Gastroesophageal sphincter (tissue), 4 donors: ENCODE measurements at regions not wholly inside any gene's neighbourhood (a gene's known extent, or its start where the extent isn't known, plus 50 kb on each side); places are given as distances from the start of the nearest gene placed in this dataset.

Source experiments
- ATAC-seq: fragments of 150-250 bp; one replicate; pipeline ENCODE4 v1.9.1; 2016; ENCODE audit warnings: mild to moderate bottlenecking, moderate library complexity
- H3K27ac ChIP-seq, 4 donors: fragments of 200-600 bp; sonication (generic) in 3 of 4; 1 replicate in 3 of 4; 2 replicates in 1 of 4; pipeline ENCODE4 v1.5.1; 2016 to 2019
- H3K27me3 ChIP-seq: fragments of 200-600 bp; sonication (generic); one replicate; pipeline ENCODE4 v1.5.1; 2019
- H3K36me3 ChIP-seq, 2 donors: fragments of 200-600 bp; sonication (generic); one replicate each; pipeline ENCODE4 v1.5.1; 2019; ENCODE audit warnings: control low read depth in 1 of 2
- H3K4me1 ChIP-seq, 3 donors: fragments of 200-600 bp; sonication (generic); 1 replicate in 2 of 3; 2 replicates in 1 of 3; pipeline ENCODE4 v1.5.1; 2016 to 2019; ENCODE audit warnings: control low read depth in 2 of 3
- H3K4me3 ChIP-seq, 2 donors: fragments of 200-600 bp; sonication (generic); one replicate each; pipeline ENCODE4 v1.5.1; 2019; ENCODE audit warnings: mild to moderate bottlenecking in 1 of 2, moderate library complexity in 1 of 2
- H3K9me3 ChIP-seq, 3 donors: fragments of 200-600 bp; sonication (generic); one replicate each; pipeline ENCODE4 v1.5.1; 2017 to 2019; ENCODE audit warnings: control low read depth in 2 of 3
- EP300 ChIP-seq: sonication (generic); formaldehyde crosslinking; IDR thresholded peaks from one replicate; pipeline ENCODE4 v1.6.1; 2017; ENCODE audit warnings: antibody characterized with exemption, mild to moderate bottlenecking
- POLR2A ChIP-seq, 2 donors: fragments of 450-650 bp; IDR thresholded peaks; one replicate each; pipeline ENCODE4 v1.6.1; 2017; ENCODE audit warnings: antibody characterized with exemption in 2 of 2, mild to moderate bottlenecking in 2 of 2, moderate library complexity in 1 of 2
- POLR2AphosphoS5 ChIP-seq: sonication (generic); formaldehyde crosslinking; IDR thresholded peaks from one replicate; pipeline ENCODE4 v1.6.1; 2017; ENCODE audit warnings: antibody characterized with exemption
- WGBS, 2 donors: methylation state at CpG; one replicate each; pipeline ENCODE4 v1.1.5; 2018; ENCODE audit warnings: low coverage in 1 of 2; 5-methylcytosine and 5-hydroxymethylcytosine counted together
- TF ChIP-seq, protein P1 (sequence below), 4 experiments: fragments of 200-600 bp in 2 of 4; fragments of 450-650 bp in 2 of 4; sonication (generic) in 1 of 4; IDR thresholded peaks; one replicate each; pipeline ENCODE4 v1.5.1; 2017 to 2019; ENCODE audit warnings: antibody characterized with exemption in 4 of 4, mild to moderate bottlenecking in 2 of 4, moderate library complexity in 2 of 4

GRCh38 chr14:87430214-87430613, 562.8 kb downstream of the GALC start:
- 20 to 42% methylated on average over 7 of the region's 7 CpGs for WGBS, 2 donors
- Histone ChIP-seq H3K36me3 (no peaks in the 10 kb centered on the region), H3K27me3 (no peaks in the 10 kb centered on the region), H3K4me1 (no peaks in the 10 kb centered on the region), H3K9me3 (no peaks in the 10 kb centered on the region), H3K27ac (no peak overlapping the region), H3K4me3 (no peak overlapping the region)
- TF ChIP-seq POLR2AphosphoS5: no peak
- ATAC-seq: no peak

DNA sequence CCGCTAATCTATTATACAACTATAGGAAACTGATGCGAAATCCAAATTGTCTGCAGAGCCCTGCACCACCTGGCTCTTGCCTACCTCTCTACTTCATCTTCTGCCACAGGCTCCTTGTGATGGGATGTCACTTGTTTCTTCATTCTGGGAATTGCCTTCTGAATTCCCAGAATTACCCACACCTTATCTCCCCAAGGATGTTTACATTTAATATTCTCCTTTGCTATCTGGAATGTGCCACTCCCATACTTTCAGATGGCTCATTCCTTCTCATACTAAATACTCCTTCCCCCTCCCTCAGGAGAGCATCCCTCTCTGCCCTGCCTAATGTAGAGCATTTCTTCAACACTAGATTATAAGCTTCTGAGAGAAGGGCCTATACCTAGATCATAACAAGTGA, 573.1 kb downstream of the GALC start:
- H3K27ac ChIP-seq: no peak overlapping the region
- WGBS, 2 donors: 89 to 90% methylated on average over 2 of the region's 2 CpGs
- no peak for TF ChIP-seq POLR2AphosphoS5
- no peak for ATAC-seq
- H3K27me3 ChIP-seq: no peaks in the 10 kb centered on the region
- H3K9me3 ChIP-seq: peaks cover 0 to 21% (median 0%) of the 10 kb centered on the region in 3 donors
- no peaks in the 10 kb centered on the region for H3K36me3 ChIP-seq
- H3K4me1 ChIP-seq: no peaks in the 10 kb centered on the region
- H3K4me3 ChIP-seq: no peak overlapping the region

DNA sequence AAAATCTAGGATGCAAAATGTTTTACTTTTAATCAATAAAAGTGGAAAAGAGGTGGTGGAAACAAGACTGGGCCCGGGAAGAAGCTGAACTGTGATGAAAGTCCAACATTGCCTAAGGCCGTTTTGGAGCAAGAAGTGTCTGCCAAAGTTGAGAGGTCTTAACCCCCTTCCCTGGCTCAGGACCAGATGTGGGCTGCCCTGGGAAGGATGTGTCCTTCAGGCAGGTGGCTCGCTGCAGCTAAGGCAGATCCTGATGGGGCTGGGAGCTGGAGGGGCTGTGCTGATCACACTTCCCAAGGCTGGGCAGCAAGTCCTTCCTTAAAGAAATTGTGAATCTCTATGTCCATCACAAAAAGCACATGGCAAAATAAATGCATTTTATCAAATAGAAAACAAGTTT, 581.6 kb downstream of the GALC start:
- Histone ChIP-seq H3K4me3 (no peak overlapping the region), H3K27me3 (no peaks in the 10 kb centered on the region), H3K27ac (no peak overlapping the region), H3K36me3 (no peaks in the 10 kb centered on the region), H3K9me3 (no peaks in the 10 kb centered on the region), H3K4me1 (no peaks in the 10 kb centered on the region)
- TF ChIP-seq POLR2AphosphoS5 (no peak), POLR2A (IDR thresholded peaks at IDR 0.05) (no peak), EP300 (no peak)
- TF ChIP-seq, protein P1, sequence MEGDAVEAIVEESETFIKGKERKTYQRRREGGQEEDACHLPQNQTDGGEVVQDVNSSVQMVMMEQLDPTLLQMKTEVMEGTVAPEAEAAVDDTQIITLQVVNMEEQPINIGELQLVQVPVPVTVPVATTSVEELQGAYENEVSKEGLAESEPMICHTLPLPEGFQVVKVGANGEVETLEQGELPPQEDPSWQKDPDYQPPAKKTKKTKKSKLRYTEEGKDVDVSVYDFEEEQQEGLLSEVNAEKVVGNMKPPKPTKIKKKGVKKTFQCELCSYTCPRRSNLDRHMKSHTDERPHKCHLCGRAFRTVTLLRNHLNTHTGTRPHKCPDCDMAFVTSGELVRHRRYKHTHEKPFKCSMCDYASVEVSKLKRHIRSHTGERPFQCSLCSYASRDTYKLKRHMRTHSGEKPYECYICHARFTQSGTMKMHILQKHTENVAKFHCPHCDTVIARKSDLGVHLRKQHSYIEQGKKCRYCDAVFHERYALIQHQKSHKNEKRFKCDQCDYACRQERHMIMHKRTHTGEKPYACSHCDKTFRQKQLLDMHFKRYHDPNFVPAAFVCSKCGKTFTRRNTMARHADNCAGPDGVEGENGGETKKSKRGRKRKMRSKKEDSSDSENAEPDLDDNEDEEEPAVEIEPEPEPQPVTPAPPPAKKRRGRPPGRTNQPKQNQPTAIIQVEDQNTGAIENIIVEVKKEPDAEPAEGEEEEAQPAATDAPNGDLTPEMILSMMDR (IDR thresholded peaks at IDR 0.05): no peak
- WGBS, 2 donors: 43 to 70% methylated on average over 3 of the region's 3 CpGs
- no peak for ATAC-seq

GRCh38 chr14:87409393-87409792, 583.6 kb downstream of the GALC start:
- Histone ChIP-seq H3K27me3 (no peaks in the 10 kb centered on the region), H3K27ac (no peak overlapping the region), H3K4me3 (no peak overlapping the region)

DNA sequence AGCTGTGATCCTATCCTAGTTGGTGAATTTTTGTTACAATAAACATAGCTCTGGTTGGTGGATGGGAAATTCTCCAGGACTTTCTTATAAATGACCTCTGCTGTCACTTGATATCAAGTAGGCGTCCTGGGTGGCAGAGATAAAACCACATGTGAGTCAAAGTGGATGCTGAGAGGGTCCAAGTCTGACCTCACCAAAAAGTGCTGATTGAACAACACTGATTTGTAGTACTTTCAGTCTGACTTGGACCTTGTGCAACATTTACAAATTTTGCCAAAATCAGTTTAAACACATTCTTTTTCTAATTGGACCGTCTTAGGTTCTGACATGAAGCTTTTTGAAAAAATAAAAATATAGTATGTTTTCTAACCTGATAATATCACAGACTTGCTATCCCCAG, 585.6 kb downstream of the GALC start:
- no peak for ATAC-seq
- Histone ChIP-seq H3K4me1 (no peaks in the 10 kb centered on the region), H3K4me3 (no peak overlapping the region), H3K36me3 (no peaks in the 10 kb centered on the region), H3K27ac (no peak overlapping the region), H3K27me3 (no peaks in the 10 kb centered on the region), H3K9me3 (no peaks in the 10 kb centered on the region)
- TF ChIP-seq EP300 (no peak), POLR2AphosphoS5 (no peak), POLR2A (IDR thresholded peaks at IDR 0.05) (no peak)
- TF ChIP-seq, protein P1 (IDR thresholded peaks at IDR 0.05): no peak
- WGBS, 2 donors: 48 to 84% methylated on average over 2 of the region's 2 CpGs

More at GRCh38 chr14:87409393-87409792, 583.6 kb downstream of the GALC start:
- no peaks in the 10 kb centered on the region for H3K36me3 ChIP-seq
- H3K4me1 ChIP-seq: no peaks in the 10 kb centered on the region
- TF ChIP-seq POLR2AphosphoS5: no peak
- no peak for TF ChIP-seq POLR2A (IDR thresholded peaks at IDR 0.05)
- TF ChIP-seq EP300: no peak
- TF ChIP-seq, protein P1 (IDR thresholded peaks at IDR 0.05): no peak
- ATAC-seq: no peak
- H3K9me3 ChIP-seq: no peaks in the 10 kb centered on the region

DNA sequence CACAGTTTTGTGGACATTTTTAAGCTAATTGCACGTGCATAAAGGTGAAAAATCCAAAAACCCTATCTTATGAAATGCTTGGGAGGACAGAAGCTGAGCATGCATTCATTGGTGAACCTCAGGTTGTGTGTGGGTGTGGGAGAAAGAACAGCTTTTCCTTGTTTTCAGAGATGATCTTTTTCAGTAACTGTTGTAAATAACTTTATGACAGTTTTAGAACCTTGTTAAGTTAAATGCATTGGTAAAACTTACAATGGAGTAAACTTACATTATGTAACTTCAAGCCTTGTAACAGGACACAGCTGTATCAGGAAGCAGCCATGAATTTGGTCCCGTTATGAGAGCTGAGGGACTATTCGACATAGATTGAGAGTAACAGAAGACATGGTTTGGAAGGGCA, 587.4 kb downstream of the GALC start:
- Histone ChIP-seq H3K27ac (no peak overlapping the region), H3K36me3 (no peaks in the 10 kb centered on the region), H3K27me3 (no peaks in the 10 kb centered on the region), H3K9me3 (no peaks in the 10 kb centered on the region), H3K4me3 (no peak overlapping the region), H3K4me1 (no peaks in the 10 kb centered on the region)
- no peak for ATAC-seq
- WGBS, 2 donors: 28 to 31% methylated on average over 2 to 3 of the region's 3 CpGs
- TF ChIP-seq POLR2AphosphoS5: no peak
- TF ChIP-seq POLR2A (IDR thresholded peaks at IDR 0.05): no peak
- TF ChIP-seq, protein P1 (IDR thresholded peaks at IDR 0.05): no peak
- no peak for TF ChIP-seq EP300
